H9 (cell line): ENCODE measurements at regions not wholly inside any gene's neighbourhood (a gene's known extent, or its start where the extent isn't known, plus 50 kb on each side); places are given as distances from the start of the nearest gene placed in this dataset.

Source experiments
- DNase-seq: peaks from one replicate; pipeline ENCODE4 v3.0.0-alpha.2; 2017
- H2AFZ ChIP-seq: one replicate; pipeline ENCODE4 v1.6.1; 2013; ENCODE audit warnings: mild to moderate bottlenecking, low read length, control low read depth, moderate library complexity
- H2AK5ac ChIP-seq: 2 replicates; pipeline ENCODE4 v1.6.1; 2013; ENCODE audit warnings: low read length, control low read depth, mixed read lengths; ENCODE audit not compliant: insufficient read length
- H2BK120ac ChIP-seq: one replicate; pipeline ENCODE4 v1.6.1; 2013; ENCODE audit warnings: low read depth, mild to moderate bottlenecking, low read length, control low read depth, inconsistent platforms; ENCODE audit not compliant: poor library complexity, severe bottlenecking
- H2BK12ac ChIP-seq: 2 replicates; pipeline ENCODE4 v1.6.1; 2013; ENCODE audit warnings: low read length, control low read depth, mixed read lengths, low read depth; ENCODE audit not compliant: insufficient read length
- H2BK15ac ChIP-seq: 2 replicates; pipeline ENCODE4 v1.6.1; 2013; ENCODE audit warnings: low read depth, low read length, control low read depth
- H2BK20ac ChIP-seq: one replicate; pipeline ENCODE4 v1.6.1; 2013; ENCODE audit warnings: low read depth, mild to moderate bottlenecking, low read length, control low read depth, inconsistent platforms; ENCODE audit not compliant: poor library complexity, severe bottlenecking
- H2BK5ac ChIP-seq: 2 replicates; pipeline ENCODE4 v1.6.1; 2013; ENCODE audit warnings: low read length, control low read depth, mixed read lengths; ENCODE audit not compliant: insufficient read length
- H3K14ac ChIP-seq: 2 replicates; pipeline ENCODE4 v1.6.1; 2013; ENCODE audit warnings: low read length, control low read depth; ENCODE audit not compliant: insufficient read depth
- H3K18ac ChIP-seq: 2 replicates; pipeline ENCODE4 v1.6.1; 2013; ENCODE audit warnings: low read depth, mild to moderate bottlenecking, mixed read lengths, low read length, control low read depth; ENCODE audit not compliant: insufficient read length
- H3K23ac ChIP-seq: 2 replicates; pipeline ENCODE4 v1.6.1; 2013; ENCODE audit warnings: low read length, control low read depth, mixed read lengths, low read depth; ENCODE audit not compliant: insufficient read length
- H3K23me2 ChIP-seq: 2 replicates; pipeline ENCODE4 v1.6.1; 2013; ENCODE audit warnings: low read depth, mild to moderate bottlenecking, mixed read lengths, low read length, control low read depth; ENCODE audit not compliant: insufficient read length, poor library complexity, severe bottlenecking
- H3K27ac ChIP-seq: 2 replicates; pipeline ENCODE4 v1.5.1; 2013; ENCODE audit warnings: low read length, control low read depth, mixed read lengths, low read depth; ENCODE audit not compliant: insufficient read length
- H3K27me3 ChIP-seq: 2 replicates; pipeline ENCODE4 v1.6.1; 2013; ENCODE audit warnings: low read length, control low read depth, inconsistent platforms; ENCODE audit not compliant: insufficient read depth
- H3K4ac ChIP-seq: 2 replicates; pipeline ENCODE4 v1.6.1; 2013; ENCODE audit warnings: low read depth, mild to moderate bottlenecking, control low read depth, inconsistent platforms, low read length, moderate library complexity
- H3K4me1 ChIP-seq: 2 replicates; pipeline ENCODE4 v1.6.1; 2013; ENCODE audit warnings: low read length, control low read depth, inconsistent platforms; ENCODE audit not compliant: insufficient read depth
- H3K4me2 ChIP-seq: 2 replicates; pipeline ENCODE4 v1.6.1; 2013; ENCODE audit warnings: low read length, control low read depth, mixed read lengths; ENCODE audit not compliant: insufficient read length, insufficient read depth
- H3K56ac ChIP-seq: 2 replicates; pipeline ENCODE4 v1.6.1; 2013; ENCODE audit warnings: low read depth, mild to moderate bottlenecking, mixed read lengths, low read length, control low read depth; ENCODE audit not compliant: insufficient read length
- H3K79me1 ChIP-seq: 2 replicates; pipeline ENCODE4 v1.6.1; 2013; ENCODE audit warnings: low read depth, mild to moderate bottlenecking, moderate library complexity, low read length, control low read depth, inconsistent platforms; ENCODE audit not compliant: insufficient read depth, poor library complexity, severe bottlenecking
- H3K79me2 ChIP-seq: 2 replicates; pipeline ENCODE4 v1.6.1; 2013; ENCODE audit warnings: low read length, control low read depth, inconsistent platforms; ENCODE audit not compliant: insufficient read depth
- H3K9ac ChIP-seq: 2 replicates; pipeline ENCODE4 v1.6.1; 2013; ENCODE audit warnings: low read length, control low read depth, mixed read lengths; ENCODE audit not compliant: insufficient read length; ENCODE audit errors: extremely low read depth
- H3K9me3 ChIP-seq: one replicate; pipeline ENCODE4 v1.6.1; 2013; ENCODE audit warnings: low read depth, low read length, inconsistent platforms; ENCODE audit not compliant: control insufficient read depth
- H3T11ph ChIP-seq: one replicate; pipeline ENCODE4 v1.6.1; 2013; ENCODE audit warnings: mild to moderate bottlenecking, low read length, control low read depth, inconsistent platforms
- H4K20me1 ChIP-seq: one replicate; pipeline ENCODE4 v1.6.1; 2013; ENCODE audit not compliant: control insufficient read depth, insufficient read length, insufficient read depth
- H4K5ac ChIP-seq: 2 replicates; pipeline ENCODE4 v1.6.1; 2013; ENCODE audit warnings: low read depth, mild to moderate bottlenecking, mixed read lengths, low read length, control low read depth; ENCODE audit not compliant: insufficient read length
- H4K8ac ChIP-seq: replicated peaks from 2 replicates; pipeline ENCODE4 v1.6.1; 2013; ENCODE audit warnings: low read length, control low read depth, mixed read lengths, low read depth; ENCODE audit not compliant: insufficient read length
- H4K91ac ChIP-seq: 2 replicates; pipeline ENCODE4 v1.6.1; 2013; ENCODE audit warnings: low read depth, mild to moderate bottlenecking, moderate library complexity, mixed read lengths, low read length, control low read depth; ENCODE audit not compliant: insufficient read length
- H3K27ac Mint-ChIP-seq, 3 experiments: 2 replicates in 2 of 3; 3 replicates in 1 of 3; pipeline ENCODE4 v1.8.0; 2020 to 2021; ENCODE audit warnings: mixed read lengths in 3 of 3, mild to moderate bottlenecking in 1 of 3, moderate library complexity in 1 of 3
- H3K27me3 Mint-ChIP-seq: 2 replicates; pipeline ENCODE4 v1.8.0; 2021; ENCODE audit warnings: low read depth, mild to moderate bottlenecking, moderate library complexity, mixed read lengths
- H3K36me3 Mint-ChIP-seq, 3 experiments: 2 replicates in 2 of 3; 3 replicates in 1 of 3; pipeline ENCODE4 v1.8.0; 2020 to 2021; ENCODE audit warnings: low read depth in 3 of 3, mixed read lengths in 3 of 3; ENCODE audit not compliant: insufficient read depth in 1 of 3
- H3K4me1 Mint-ChIP-seq, 2 experiments: 2 replicates each; pipeline ENCODE4 v1.8.0; 2020; ENCODE audit warnings: mixed read lengths in 2 of 2
- H3K4me3 Mint-ChIP-seq, 2 experiments: 2 replicates in 1 of 2; 3 replicates in 1 of 2; pipeline ENCODE4 v1.8.0; 2020 to 2021; ENCODE audit warnings: mild to moderate bottlenecking in 2 of 2, mixed read lengths in 2 of 2, moderate library complexity in 1 of 2
- H3K9me3 Mint-ChIP-seq, 2 experiments: 2 replicates in 1 of 2; 3 replicates in 1 of 2; pipeline ENCODE4 v1.8.0; 2020; ENCODE audit warnings: mild to moderate bottlenecking in 2 of 2, mixed read lengths in 2 of 2, moderate library complexity in 1 of 2
- WGBS: extraction: QIAGEN DNeasy Blood & Tissue Kit; methylation state at CpG from one replicate; pipeline ENCODE4 v1.1.7; 2013; ENCODE audit warnings: missing lambda C conversion rate, low lambda C conversion rate, mixed read lengths; ENCODE audit not compliant: insufficient read length; ENCODE audit errors: extremely low coverage; 5-methylcytosine and 5-hydroxymethylcytosine counted together
- TF ChIP-seq, protein P1 (sequence below): fragments of 200-600 bp; sonication (generic); conservative IDR thresholded peaks from 3 replicates; pipeline ENCODE4 v1.8.0; 2021; ENCODE audit warnings: antibody characterized with exemption, mild to moderate bottlenecking

DNA sequence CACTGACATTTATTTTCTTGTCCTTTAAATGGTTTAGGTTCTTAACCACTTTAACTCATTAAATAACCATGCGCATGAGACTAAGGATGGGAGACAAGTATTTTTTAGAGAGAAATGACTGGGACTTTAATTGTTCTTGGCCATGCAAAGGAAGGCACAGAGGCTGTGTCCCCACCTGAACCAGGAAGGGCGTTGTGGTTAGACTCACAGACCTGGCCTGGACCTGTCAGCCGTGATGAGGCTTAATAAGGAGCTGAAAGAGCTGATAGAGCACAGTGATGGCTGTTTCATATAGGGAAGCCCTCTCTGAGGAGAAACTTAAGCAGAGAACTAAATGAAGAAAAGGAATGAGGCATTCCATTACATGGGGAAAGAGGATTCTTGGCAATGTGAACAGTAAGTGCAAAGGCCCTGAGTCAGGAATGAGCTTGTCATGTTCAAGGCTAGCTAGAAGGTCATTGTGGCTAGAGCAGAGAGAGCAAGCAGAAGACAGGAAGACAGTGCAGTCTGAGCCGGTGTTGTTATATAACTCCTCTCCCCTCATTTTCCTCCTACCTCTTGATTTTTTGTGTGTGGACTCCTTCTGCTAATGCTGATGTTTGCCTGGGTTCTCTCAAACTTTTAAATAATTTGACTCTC is 74.4 kb upstream of the ANO4 start:
- no peaks in the 10 kb centered on the region for H3K79me2 ChIP-seq
- H3K27me3 Mint-ChIP-seq, result peaks cover 50% of the 10 kb centered on the region

More for the DNA sequence above, 74.4 kb upstream of the ANO4 start:
- Histone ChIP-seq H4K91ac (no peak overlapping the region), H2AFZ (no peak overlapping the region), H2BK12ac (no peak overlapping the region), H3K4me2 (no peak overlapping the region), H3K14ac (no peak overlapping the region), H2BK5ac (no peak overlapping the region), H3K9me3 (no peaks in the 10 kb centered on the region), H3K4me1 (peaks cover 2% of the 10 kb centered on the region; the same call in 1 of the 2 replicates), H4K8ac (no peak overlapping the region), H2BK15ac (no peak overlapping the region), H3K23ac (no peak overlapping the region), H4K20me1 (no peaks in the 10 kb centered on the region), H4K5ac (no peak overlapping the region), H3K4ac (no peak overlapping the region), H3K27ac (no peak overlapping the region), H3K79me1 (no peaks in the 10 kb centered on the region), H2AK5ac (peak overlapping the region; percentile 10), H3K23me2 (no peaks in the 10 kb centered on the region), H3K56ac (no peak overlapping the region), H3K27me3 (peaks cover 14% of the 10 kb centered on the region), H2BK120ac (no peak overlapping the region), H2BK20ac (no peak overlapping the region), H3T11ph (no peak overlapping the region), H3K18ac (no peak overlapping the region), H3K9ac (no peak overlapping the region)
- no peaks in the 10 kb centered on the region for H3K9me3 Mint-ChIP-seq
- no CpG with 5 or more reads among the region's 4 CpGs for WGBS
- no peak overlapping the region for H3K27ac Mint-ChIP-seq
- no peaks in the 10 kb centered on the region; a peak in 1 of 7 replicates for H3K36me3 Mint-ChIP-seq
- no peak overlapping the region for H3K4me3 Mint-ChIP-seq
- TF ChIP-seq, protein P1, sequence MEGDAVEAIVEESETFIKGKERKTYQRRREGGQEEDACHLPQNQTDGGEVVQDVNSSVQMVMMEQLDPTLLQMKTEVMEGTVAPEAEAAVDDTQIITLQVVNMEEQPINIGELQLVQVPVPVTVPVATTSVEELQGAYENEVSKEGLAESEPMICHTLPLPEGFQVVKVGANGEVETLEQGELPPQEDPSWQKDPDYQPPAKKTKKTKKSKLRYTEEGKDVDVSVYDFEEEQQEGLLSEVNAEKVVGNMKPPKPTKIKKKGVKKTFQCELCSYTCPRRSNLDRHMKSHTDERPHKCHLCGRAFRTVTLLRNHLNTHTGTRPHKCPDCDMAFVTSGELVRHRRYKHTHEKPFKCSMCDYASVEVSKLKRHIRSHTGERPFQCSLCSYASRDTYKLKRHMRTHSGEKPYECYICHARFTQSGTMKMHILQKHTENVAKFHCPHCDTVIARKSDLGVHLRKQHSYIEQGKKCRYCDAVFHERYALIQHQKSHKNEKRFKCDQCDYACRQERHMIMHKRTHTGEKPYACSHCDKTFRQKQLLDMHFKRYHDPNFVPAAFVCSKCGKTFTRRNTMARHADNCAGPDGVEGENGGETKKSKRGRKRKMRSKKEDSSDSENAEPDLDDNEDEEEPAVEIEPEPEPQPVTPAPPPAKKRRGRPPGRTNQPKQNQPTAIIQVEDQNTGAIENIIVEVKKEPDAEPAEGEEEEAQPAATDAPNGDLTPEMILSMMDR, result no peak
- H3K4me1 Mint-ChIP-seq, result peaks cover 50 to 64% of the 10 kb centered on the region in 2 experiments
- no peak for DNase-seq
